ENCODE measurements at regions not wholly inside any gene's neighbourhood (a gene's known extent, or its start where the extent isn't known, plus 50 kb on each side); places are given as distances from the start of the nearest gene placed in this dataset.

- POLR2A ChIA-PET (ENCODE audit: low non-redundant PET) = no interaction called here
- CTCF ChIA-PET = no interaction called here
- no TSS peak for BruUV-seq (replicated peaks)
Observed at GRCh38 chr5:74293182-74293581, 347.3 kb downstream of the ENC1 start.

GRCh38 chr5:74290634-74291241 lies 349.8 kb downstream of the ENC1 start:
- ChIA-PET CTCF (no interaction called here), POLR2A (ENCODE audit: low non-redundant PET) (interaction anchor here (0.6 kb wide), 1 partner anchor 280 kb away, joined by 3 read pairs; no protein-coding TSS in a partner anchor)
- peaks cover 42% of the 10 kb centered on the region for H3K27me3 ChIP-seq (replicated peaks; ENCODE audit: insufficient read depth, low read depth, low read length, poor library complexity)
- no peak overlapping the region for H3K27ac ChIP-seq (ENCODE audit: low read depth, low read length, poor library complexity, severe bottlenecking)
- H3K4me1 ChIP-seq (ENCODE audit: insufficient read depth, low read length, poor library complexity, severe bottlenecking) = no peaks in the 10 kb centered on the region
- TF ChIP-seq EZH2 (IDR thresholded peaks at IDR 0.05; ENCODE audit: borderline replicate concordance, low read depth, low read length, poor library complexity, severe bottlenecking) = no peak
- TF ChIP-seq, protein P1, sequence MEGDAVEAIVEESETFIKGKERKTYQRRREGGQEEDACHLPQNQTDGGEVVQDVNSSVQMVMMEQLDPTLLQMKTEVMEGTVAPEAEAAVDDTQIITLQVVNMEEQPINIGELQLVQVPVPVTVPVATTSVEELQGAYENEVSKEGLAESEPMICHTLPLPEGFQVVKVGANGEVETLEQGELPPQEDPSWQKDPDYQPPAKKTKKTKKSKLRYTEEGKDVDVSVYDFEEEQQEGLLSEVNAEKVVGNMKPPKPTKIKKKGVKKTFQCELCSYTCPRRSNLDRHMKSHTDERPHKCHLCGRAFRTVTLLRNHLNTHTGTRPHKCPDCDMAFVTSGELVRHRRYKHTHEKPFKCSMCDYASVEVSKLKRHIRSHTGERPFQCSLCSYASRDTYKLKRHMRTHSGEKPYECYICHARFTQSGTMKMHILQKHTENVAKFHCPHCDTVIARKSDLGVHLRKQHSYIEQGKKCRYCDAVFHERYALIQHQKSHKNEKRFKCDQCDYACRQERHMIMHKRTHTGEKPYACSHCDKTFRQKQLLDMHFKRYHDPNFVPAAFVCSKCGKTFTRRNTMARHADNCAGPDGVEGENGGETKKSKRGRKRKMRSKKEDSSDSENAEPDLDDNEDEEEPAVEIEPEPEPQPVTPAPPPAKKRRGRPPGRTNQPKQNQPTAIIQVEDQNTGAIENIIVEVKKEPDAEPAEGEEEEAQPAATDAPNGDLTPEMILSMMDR (conservative IDR thresholded peaks at IDR 0.05; ENCODE audit: low read depth, low read length) = no peak
- H3K9me3 ChIP-seq (ENCODE audit: low read depth, low read length, poor library complexity, severe bottlenecking) = no peaks in the 10 kb centered on the region
- no peaks in the 10 kb centered on the region for H3K36me3 ChIP-seq (ENCODE audit: insufficient read depth, low read length, poor library complexity, severe bottlenecking)
- intact Hi-C loops (cut with micrococcal nuclease; ENCODE audit: unreplicated experiment) = loop anchor here (10.0 kb wide), 1 partner anchor 354 kb away; the partner anchor contains the start of gene ENC1
- no peak overlapping the region for H3K4me3 ChIP-seq (ENCODE audit: low read depth, low read length, poor library complexity, severe bottlenecking)
- DNase-seq (ENCODE audit: low spot score) = no peak
- no TSS peak for BruUV-seq (replicated peaks)

More at GRCh38 chr5:74293182-74293581, 347.3 kb downstream of the ENC1 start:
- no peaks in the 10 kb centered on the region for H3K4me1 ChIP-seq (ENCODE audit: insufficient read depth, low read length, poor library complexity, severe bottlenecking)
- H3K9me3 ChIP-seq (ENCODE audit: low read depth, low read length, poor library complexity, severe bottlenecking) = no peaks in the 10 kb centered on the region
- peaks cover 36% of the 10 kb centered on the region for H3K27me3 ChIP-seq (replicated peaks; ENCODE audit: insufficient read depth, low read depth, low read length, poor library complexity)
- H3K4me3 ChIP-seq (ENCODE audit: low read depth, low read length, poor library complexity, severe bottlenecking) = no peak overlapping the region
- H3K36me3 ChIP-seq (ENCODE audit: insufficient read depth, low read length, poor library complexity, severe bottlenecking) = no peaks in the 10 kb centered on the region
- no peak for TF ChIP-seq EZH2 (IDR thresholded peaks at IDR 0.05; ENCODE audit: borderline replicate concordance, low read depth, low read length, poor library complexity, severe bottlenecking)
- TF ChIP-seq, protein P1 (conservative IDR thresholded peaks at IDR 0.05; ENCODE audit: low read depth, low read length) = no peak
- DNase-seq (ENCODE audit: low spot score) = no peak
- H3K27ac ChIP-seq (ENCODE audit: low read depth, low read length, poor library complexity, severe bottlenecking) = no peak overlapping the region
- intact Hi-C loops (cut with micrococcal nuclease; ENCODE audit: unreplicated experiment) = loop anchor here (10.0 kb wide), 1 partner anchor 352 kb away; the partner anchor contains the start of gene ENC1

DNA sequence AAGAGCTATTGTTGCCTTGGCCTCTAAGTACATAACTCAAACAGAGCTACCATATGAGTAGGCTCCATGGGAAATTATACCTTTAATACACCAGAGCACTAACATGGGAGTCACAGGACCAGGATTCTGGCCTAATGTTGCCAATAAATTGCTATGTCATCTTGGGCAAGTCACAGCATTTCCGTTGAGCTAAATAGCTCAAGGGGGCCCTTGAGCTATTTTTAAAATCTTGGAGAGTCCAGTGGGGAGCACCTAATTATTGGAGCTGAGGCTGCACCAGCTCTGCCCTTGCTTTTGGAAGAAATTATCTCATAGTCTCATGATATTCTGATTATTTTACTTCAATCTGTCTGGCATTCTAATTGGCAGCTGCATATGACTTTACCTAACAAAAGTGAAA lies 350.8 kb downstream of the ENC1 start:
- no peak overlapping the region for H3K27ac ChIP-seq (ENCODE audit: low read depth, low read length, poor library complexity, severe bottlenecking)
- TF ChIP-seq, protein P1 (conservative IDR thresholded peaks at IDR 0.05; ENCODE audit: low read depth, low read length) = no peak
- TF ChIP-seq EZH2 (IDR thresholded peaks at IDR 0.05; ENCODE audit: borderline replicate concordance, low read depth, low read length, poor library complexity, severe bottlenecking) = no peak
- no peak for DNase-seq (ENCODE audit: low spot score)
- CTCF ChIA-PET = interaction anchor here (0.6 kb wide), 1 partner anchor 388 kb away, joined by 3 read pairs; no protein-coding TSS in a partner anchor
- intact Hi-C loops (cut with micrococcal nuclease; ENCODE audit: unreplicated experiment) = loop anchor here (10.0 kb wide), 1 partner anchor 355 kb away; the partner anchor contains the start of gene ENC1
- no peaks in the 10 kb centered on the region for H3K4me1 ChIP-seq (ENCODE audit: insufficient read depth, low read length, poor library complexity, severe bottlenecking)
- no peaks in the 10 kb centered on the region for H3K9me3 ChIP-seq (ENCODE audit: low read depth, low read length, poor library complexity, severe bottlenecking)
- peaks cover 42% of the 10 kb centered on the region for H3K27me3 ChIP-seq (replicated peaks; ENCODE audit: insufficient read depth, low read depth, low read length, poor library complexity)
- no peaks in the 10 kb centered on the region for H3K36me3 ChIP-seq (ENCODE audit: insufficient read depth, low read length, poor library complexity, severe bottlenecking)
- POLR2A ChIA-PET (ENCODE audit: low non-redundant PET) = no interaction called here
- BruUV-seq (replicated peaks) = no TSS peak
- H3K4me3 ChIP-seq (ENCODE audit: low read depth, low read length, poor library complexity, severe bottlenecking) = no peak overlapping the region
